ENCODE measurements at regions not wholly inside any gene's neighbourhood (a gene's known extent, or its start where the extent isn't known, plus 50 kb on each side); places are given as distances from the start of the nearest gene placed in this dataset.

GRCh38 chr15:94924971-94925598 is 693.7 kb downstream of the MCTP2 start:
- no peaks in the 10 kb centered on the region for H3K9me3 ChIP-seq (replicated peaks)
- H3K27ac ChIP-seq (replicated peaks) = no peak overlapping the region
- no peaks in the 10 kb centered on the region for H3K4me1 ChIP-seq
- no peaks in the 10 kb centered on the region for H3K27me3 ChIP-seq (ENCODE audit: low read depth)
- no peak overlapping the region for H3K4me3 ChIP-seq
- no peaks in the 10 kb centered on the region for H3K36me3 ChIP-seq
- no peak for TF ChIP-seq CTCF (IDR thresholded peaks at IDR 0.05; ENCODE audit: borderline replicate concordance)
- no peak for DNase-seq
- intact Hi-C loops (cut with micrococcal nuclease) = no loop called here

GRCh38 chr15:94925680-94926079 is 694.3 kb downstream of the MCTP2 start:
- Histone ChIP-seq H3K27ac (replicated peaks) (no peak overlapping the region), H3K4me1 (no peaks in the 10 kb centered on the region), H3K9me3 (replicated peaks) (no peaks in the 10 kb centered on the region), H3K4me3 (no peak overlapping the region), H3K27me3 (ENCODE audit: low read depth) (no peaks in the 10 kb centered on the region), H3K36me3 (no peaks in the 10 kb centered on the region)
- DNase-seq = no peak
- TF ChIP-seq CTCF (IDR thresholded peaks at IDR 0.05; ENCODE audit: borderline replicate concordance) = no peak
- intact Hi-C loops (cut with micrococcal nuclease) = no loop called here

GRCh38 chr15:94927003-94927402 is 695.6 kb downstream of the MCTP2 start:
- Histone ChIP-seq H3K36me3 (no peaks in the 10 kb centered on the region), H3K4me1 (no peaks in the 10 kb centered on the region), H3K9me3 (replicated peaks) (no peaks in the 10 kb centered on the region), H3K27ac (replicated peaks) (no peak overlapping the region), H3K4me3 (no peak overlapping the region), H3K27me3 (ENCODE audit: low read depth) (no peaks in the 10 kb centered on the region)
- TF ChIP-seq CTCF (IDR thresholded peaks at IDR 0.05; ENCODE audit: borderline replicate concordance) = no peak
- intact Hi-C loops (cut with micrococcal nuclease) = no loop called here
- no peak for DNase-seq

GRCh38 chr15:94929282-94929681 is 697.9 kb downstream of the MCTP2 start:
- no peak for DNase-seq
- no peaks in the 10 kb centered on the region for H3K36me3 ChIP-seq
- H3K4me3 ChIP-seq = no peak overlapping the region
- intact Hi-C loops (cut with micrococcal nuclease) = no loop called here
- no peak for TF ChIP-seq CTCF (IDR thresholded peaks at IDR 0.05; ENCODE audit: borderline replicate concordance)
- no peaks in the 10 kb centered on the region for H3K27me3 ChIP-seq (ENCODE audit: low read depth)
- no peaks in the 10 kb centered on the region for H3K4me1 ChIP-seq
- H3K9me3 ChIP-seq (replicated peaks) = no peaks in the 10 kb centered on the region
- peak overlapping the region; percentile 16 for H3K27ac ChIP-seq (replicated peaks)

GRCh38 chr15:94930441-94930840 is 699.1 kb downstream of the MCTP2 start:
- no peaks in the 10 kb centered on the region for H3K27me3 ChIP-seq (ENCODE audit: low read depth)
- no peak overlapping the region for H3K27ac ChIP-seq (replicated peaks)
- intact Hi-C loops (cut with micrococcal nuclease) = no loop called here
- DNase-seq = no peak
- H3K4me1 ChIP-seq = no peaks in the 10 kb centered on the region
- no peak for TF ChIP-seq CTCF (IDR thresholded peaks at IDR 0.05; ENCODE audit: borderline replicate concordance)
- H3K36me3 ChIP-seq = no peaks in the 10 kb centered on the region
- no peak overlapping the region for H3K4me3 ChIP-seq
- H3K9me3 ChIP-seq (replicated peaks) = no peaks in the 10 kb centered on the region

Data from left ventricle myocardium inferior (tissue), 1 donor.